NB4 (cell line): ENCODE measurements at regions not wholly inside any gene's neighbourhood (a gene's known extent, or its start where the extent isn't known, plus 50 kb on each side); places are given as distances from the start of the nearest gene placed in this dataset.

Experiments used
- DNase-seq: peaks from one replicate; pipeline ENCODE4 v3.0.0; 2010; ENCODE audit warnings: low read depth
- H3K4me3 ChIP-seq: one replicate; pipeline ENCODE4 v1.5.1; 2011; ENCODE audit warnings: mild to moderate bottlenecking, low read depth, low read length, moderate library complexity
- CTCF ChIP-seq: IDR thresholded peaks from one replicate; pipeline ENCODE4 v1.5.1; 2012; ENCODE audit warnings: low read depth, low read length
- MYC ChIP-seq: IDR thresholded peaks from 2 replicates; pipeline ENCODE4 v1.6.1; 2011; ENCODE audit warnings: low read depth, low read length
- POLR2A ChIP-seq: IDR thresholded peaks from 2 replicates; pipeline ENCODE4 v1.6.1; 2011; ENCODE audit warnings: mild to moderate bottlenecking; ENCODE audit not compliant: insufficient read length; ENCODE audit errors: extremely low read depth
- TF ChIP-seq, protein P1 (sequence below): IDR thresholded peaks from 2 replicates; pipeline ENCODE4 v1.6.1; 2011; ENCODE audit warnings: low read depth, low read length

GRCh38 chr4:42786350-42787078 lies 106.0 kb upstream of the GRXCR1 start:
- TF ChIP-seq MYC (no peak), POLR2A (no peak), CTCF (no peak)
- TF ChIP-seq, protein P1, sequence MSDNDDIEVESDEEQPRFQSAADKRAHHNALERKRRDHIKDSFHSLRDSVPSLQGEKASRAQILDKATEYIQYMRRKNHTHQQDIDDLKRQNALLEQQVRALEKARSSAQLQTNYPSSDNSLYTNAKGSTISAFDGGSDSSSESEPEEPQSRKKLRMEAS, result no peak
- no peak overlapping the region for H3K4me3 ChIP-seq
- DNase-seq, result no peak

DNA sequence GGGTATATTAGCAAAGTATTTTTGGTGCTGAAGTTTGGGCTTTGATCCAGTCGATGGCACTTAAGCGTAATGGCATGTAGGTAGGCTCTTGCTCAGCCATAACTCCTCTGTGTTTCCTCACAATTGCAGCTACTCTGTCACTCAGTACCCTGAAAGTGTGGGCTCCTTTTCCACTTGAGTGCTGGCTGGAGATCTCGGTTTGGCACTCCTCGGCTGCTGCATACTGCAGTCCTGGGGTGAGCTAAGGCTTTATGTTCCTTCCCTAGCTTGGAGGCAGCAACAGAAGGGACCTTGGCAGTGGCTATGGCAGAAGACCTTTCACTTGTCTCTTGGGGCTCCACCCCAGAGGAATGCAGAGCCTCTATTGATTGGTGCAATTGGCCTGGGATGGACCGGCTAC lies 106.7 kb upstream of the GRXCR1 start:
- DNase-seq, result no peak
- no peak overlapping the region for H3K4me3 ChIP-seq
- TF ChIP-seq, protein P1, result no peak
- TF ChIP-seq CTCF, result no peak
- TF ChIP-seq POLR2A, result no peak
- no peak for TF ChIP-seq MYC

DNA sequence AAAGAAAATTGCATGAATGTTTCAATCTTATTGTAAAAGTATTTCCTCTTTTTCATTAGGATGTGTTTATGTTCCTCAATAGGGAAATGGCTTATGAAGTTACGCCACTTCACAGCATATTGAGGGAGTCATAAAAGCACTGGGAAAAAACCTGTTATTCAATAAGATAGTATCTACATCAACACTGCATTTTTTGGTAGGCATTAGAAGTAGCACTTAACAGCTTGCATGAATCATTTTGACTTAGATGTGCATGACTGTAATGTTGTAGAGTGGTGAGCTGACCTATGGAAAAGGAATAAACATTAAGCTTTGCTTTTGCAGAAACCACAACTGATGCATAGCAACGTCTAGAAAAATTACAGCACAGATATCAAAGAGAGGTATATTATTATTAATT lies 111.2 kb upstream of the GRXCR1 start:
- peak; percentile 11 for DNase-seq
- H3K4me3 ChIP-seq, result no peak overlapping the region
- TF ChIP-seq CTCF (no peak), MYC (no peak), POLR2A (no peak)
- TF ChIP-seq, protein P1, result no peak

DNA sequence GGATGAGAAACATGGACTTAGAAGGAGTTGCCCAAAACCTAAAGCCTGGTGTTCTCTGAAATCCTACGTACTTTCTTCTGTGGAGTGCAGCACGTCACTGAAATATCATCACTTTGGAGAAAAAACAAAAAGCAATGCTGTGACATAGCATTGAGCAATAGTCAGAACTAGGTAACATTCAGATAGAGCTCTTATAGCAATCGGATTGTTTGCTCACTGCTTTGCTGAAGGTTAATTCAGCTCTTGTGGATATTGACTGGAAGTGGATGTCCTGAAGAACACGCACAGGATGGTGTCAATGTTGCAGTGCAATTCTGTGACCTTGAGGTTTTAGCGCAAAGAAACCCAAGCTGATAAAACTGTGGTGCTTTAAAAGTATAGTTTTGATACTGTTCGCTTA lies 114.2 kb upstream of the GRXCR1 start:
- TF ChIP-seq POLR2A (no peak), MYC (no peak), CTCF (no peak)
- TF ChIP-seq, protein P1, result no peak
- DNase-seq, result no peak
- no peak overlapping the region for H3K4me3 ChIP-seq

- TF ChIP-seq POLR2A (no peak), CTCF (peak; percentile 14)
- H3K4me3 ChIP-seq, result no peak overlapping the region
- DNase-seq, result no peak
Observed at GRCh38 chr4:42768125-42768748, 111.3 kb upstream of the ATP8A1 start.
